Esophagus squamous epithelium (tissue), 5 donors: ENCODE measurements at regions not wholly inside any gene's neighbourhood (a gene's known extent, or its start where the extent isn't known, plus 50 kb on each side); places are given as distances from the start of the nearest gene placed in this dataset.

Experiments used
- DNase-seq: peaks from one replicate; lab custom pipeline; 2025; lab: John Stamatoyannopoulos, UW
- H3K27ac ChIP-seq, 4 donors: fragments of 200-600 bp; sonication (generic); one replicate each; pipeline ENCODE4 v1.5.1; 2016 to 2019; ENCODE audit warnings: mild to moderate bottlenecking in 1 of 4
- H3K27me3 ChIP-seq, 4 donors: fragments of 200-600 bp; sonication (generic); 1 replicate in 3 of 4; 2 replicates in 1 of 4; pipeline versions ENCODE4 v1.5.1 to v1.6.0; 2017 to 2021; ENCODE audit warnings: antibody characterized with exemption in 1 of 4
- H3K36me3 ChIP-seq, 3 donors: fragments of 200-600 bp; sonication (generic); one replicate each; pipeline ENCODE4 v1.5.1; 2016 to 2019
- H3K4me1 ChIP-seq, 3 donors: fragments of 200-600 bp; sonication (generic); one replicate each; pipeline ENCODE4 v1.5.1; 2017 to 2019
- H3K4me3 ChIP-seq, 4 donors: fragments of 200-600 bp; sonication (generic); 1 replicate in 3 of 4; 2 replicates in 1 of 4; pipeline ENCODE4 v1.5.1; 2016 to 2019; ENCODE audit warnings: mild to moderate bottlenecking in 2 of 4, moderate library complexity in 1 of 4
- H3K9me3 ChIP-seq, 3 donors: fragments of 200-600 bp; sonication (generic); one replicate each; pipeline ENCODE4 v1.5.1; 2016 to 2019
- CTCF ChIP-seq, 6 experiments: fragments of 450-650 bp in 4 of 6; fragments of 200-600 bp in 2 of 6; sonication (generic) in 2 of 6; IDR thresholded peaks; one replicate each; pipeline ENCODE4 v1.5.1; 2016 to 2019; ENCODE audit warnings: antibody characterized with exemption in 6 of 6, mild to moderate bottlenecking in 4 of 6, moderate library complexity in 4 of 6
- POLR2A ChIP-seq, 4 donors: fragments of 450-650 bp; IDR thresholded peaks; one replicate each; pipeline ENCODE4 v1.6.1; 2017; ENCODE audit warnings: antibody characterized with exemption in 4 of 4, mild to moderate bottlenecking in 4 of 4, moderate library complexity in 3 of 4
- WGBS, 2 donors: methylation state at CpG; one replicate each; pipeline ENCODE4 v1.1.5; 2018; 5-methylcytosine and 5-hydroxymethylcytosine counted together
- intact Hi-C: fragments of 100-400 bp; cut with DNase I; formaldehyde crosslinking; loops from one replicate; pipeline ENCODE4 v1.15.0; 2022
- donor health status: DM: yes; HTN: yes; CAD: no.

GRCh38 chr4:186013419-186014186 lies 55.4 kb upstream of the TLR3 start:
- Histone ChIP-seq H3K27me3 (no peaks in the 10 kb centered on the region), H3K4me1 (no peaks in the 10 kb centered on the region), H3K9me3 (no peaks in the 10 kb centered on the region), H3K36me3 (no peaks in the 10 kb centered on the region), H3K4me3 (no peak overlapping the region), H3K27ac (no peak overlapping the region)
- TF ChIP-seq POLR2A (IDR thresholded peaks at IDR 0.05): no peak
- TF ChIP-seq CTCF (IDR thresholded peaks at IDR 0.05): no peak
- intact Hi-C loops: no loop called here
- 63 to 76% methylated on average over 7 to 8 of the region's 8 CpGs for WGBS, 2 donors
- no peak for DNase-seq

DNA sequence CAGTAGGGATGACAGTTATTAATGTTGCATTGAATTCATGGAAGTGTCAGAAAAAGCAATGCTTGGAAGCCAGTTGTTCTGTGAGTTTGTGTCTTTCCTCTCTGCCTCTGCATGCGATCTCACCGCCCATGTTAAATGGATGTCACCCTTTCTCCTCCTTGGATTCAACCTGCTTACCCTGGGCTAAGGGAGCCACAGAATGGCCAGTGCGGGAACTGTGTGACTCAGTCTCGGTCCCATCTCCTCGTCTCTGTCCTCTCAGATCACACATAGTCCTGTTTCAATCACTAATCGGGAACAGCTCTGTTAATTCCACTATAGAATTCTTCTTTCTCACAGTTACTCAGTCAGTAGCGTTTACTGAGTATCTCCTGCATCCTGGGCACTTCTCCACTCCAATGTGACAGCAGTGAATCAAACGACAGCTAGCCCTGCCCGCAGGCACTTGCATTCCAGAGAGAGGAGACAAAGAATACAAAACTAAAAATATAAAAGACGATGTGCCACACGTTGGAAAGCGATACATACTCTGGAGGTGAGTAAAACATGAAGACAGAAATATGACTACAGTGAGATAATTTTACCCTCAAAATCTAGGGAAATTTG lies 53.6 kb upstream of the TLR3 start:
- H3K4me3 ChIP-seq: no peak overlapping the region
- H3K27ac ChIP-seq: no peak overlapping the region
- TF ChIP-seq CTCF (IDR thresholded peaks at IDR 0.05) (no peak), POLR2A (IDR thresholded peaks at IDR 0.05) (no peak)
- intact Hi-C loops: no loop called here
- WGBS, 2 donors: 65 to 71% methylated on average over 12 of the region's 12 CpGs
- H3K9me3 ChIP-seq: no peaks in the 10 kb centered on the region
- H3K4me1 ChIP-seq: no peaks in the 10 kb centered on the region
- no peaks in the 10 kb centered on the region for H3K36me3 ChIP-seq
- DNase-seq: no peak
- no peaks in the 10 kb centered on the region for H3K27me3 ChIP-seq

DNA sequence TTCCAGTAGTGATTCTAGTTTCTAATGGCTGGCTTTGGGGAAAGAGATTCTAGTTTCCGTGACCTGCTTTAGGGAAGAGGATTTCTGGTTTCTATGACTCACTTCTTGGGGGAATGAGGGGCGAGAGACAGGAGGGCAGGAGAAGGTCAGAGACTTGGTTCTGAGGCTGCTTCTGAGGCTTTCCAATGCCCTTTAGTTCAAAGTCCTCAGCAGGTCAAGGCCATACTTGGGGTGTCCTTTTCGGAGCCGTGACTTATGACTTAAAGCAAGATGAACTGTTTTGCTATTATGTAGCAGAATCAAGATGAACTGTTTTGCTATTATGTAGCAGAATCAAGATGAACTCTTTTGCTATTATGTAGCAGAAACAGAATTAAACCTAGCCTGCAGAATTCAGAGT lies 52.2 kb upstream of the TLR3 start:
- peaks cover 0 to 5% (median 0%) of the 10 kb centered on the region in 3 donors for H3K4me1 ChIP-seq
- no peak for TF ChIP-seq POLR2A (IDR thresholded peaks at IDR 0.05)
- TF ChIP-seq CTCF (IDR thresholded peaks at IDR 0.05): no peak
- H3K27ac ChIP-seq: no peak overlapping the region
- 67 to 86% methylated on average over 4 of the region's 4 CpGs for WGBS, 2 donors
- no peaks in the 10 kb centered on the region for H3K27me3 ChIP-seq
- no peak overlapping the region for H3K4me3 ChIP-seq
- DNase-seq: no peak
- intact Hi-C loops: no loop called here
- no peaks in the 10 kb centered on the region for H3K9me3 ChIP-seq
- no peaks in the 10 kb centered on the region for H3K36me3 ChIP-seq

- no peaks in the 10 kb centered on the region for H3K27me3 ChIP-seq
- WGBS, 2 donors: 87% methylated on average over 4 to 6 of the region's 6 CpGs
- H3K9me3 ChIP-seq: no peaks in the 10 kb centered on the region
- TF ChIP-seq POLR2A (IDR thresholded peaks at IDR 0.05): no peak
- no peak for TF ChIP-seq CTCF (IDR thresholded peaks at IDR 0.05)
- H3K36me3 ChIP-seq: no peaks in the 10 kb centered on the region
- H3K4me1 ChIP-seq: peaks cover 0 to 5% (median 0%) of the 10 kb centered on the region in 3 donors
- H3K4me3 ChIP-seq: no peak overlapping the region
- intact Hi-C loops: no loop called here
- no peak overlapping the region for H3K27ac ChIP-seq
- DNase-seq: no peak
Measured at GRCh38 chr4:186017801-186018200, 51.2 kb upstream of the TLR3 start.

DNA sequence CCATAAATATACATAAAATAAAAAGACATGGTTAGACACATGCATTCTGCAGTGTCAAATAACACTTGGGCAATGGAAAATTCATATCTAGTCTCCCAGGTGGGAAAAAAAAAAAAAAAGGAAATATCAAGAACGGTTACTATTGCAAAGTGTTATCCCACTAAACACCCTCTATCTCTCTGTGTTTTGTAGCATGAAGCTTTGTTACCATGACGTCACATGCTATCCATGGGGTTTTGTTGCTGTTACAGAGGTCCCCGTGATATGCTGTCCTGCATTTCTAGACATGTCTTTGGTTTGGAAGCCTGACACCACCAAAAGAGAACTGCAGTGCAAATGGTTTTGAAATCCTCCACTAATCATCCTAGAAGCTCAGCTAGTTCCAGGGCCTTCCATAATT lies 50.7 kb upstream of the TLR3 start:
- DNase-seq: no peak
- Histone ChIP-seq H3K9me3 (no peaks in the 10 kb centered on the region), H3K27me3 (no peaks in the 10 kb centered on the region), H3K27ac (no peak overlapping the region), H3K4me1 (peaks cover 0 to 5% (median 0%) of the 10 kb centered on the region in 3 donors), H3K4me3 (no peak overlapping the region), H3K36me3 (no peaks in the 10 kb centered on the region)
- TF ChIP-seq POLR2A (IDR thresholded peaks at IDR 0.05) (no peak), CTCF (IDR thresholded peaks at IDR 0.05) (no peak)
- intact Hi-C loops: no loop called here
- WGBS, 2 donors: 56 to 63% methylated on average over 3 of the region's 3 CpGs
